SK-N-SH (cell line): ENCODE measurements at regions not wholly inside any gene's neighbourhood (a gene's known extent, or its start where the extent isn't known, plus 50 kb on each side); places are given as distances from the start of the nearest gene placed in this dataset.

Experiments used
- CTCF ChIA-PET: fragments of 300-600, 350-600 bp; formaldehyde crosslinking; extraction: SDS; loops from one replicate; lab custom pipeline; 2021; lab: Yijun Ruan, JAX
- POLR2A ChIA-PET: fragments of 350-600 bp; sonication (Branson Sonifier 250); formaldehyde crosslinking; extraction: SDS; loops from one replicate; lab custom pipeline; 2020; ENCODE audit warnings: antibody characterized with exemption, inconsistent platforms; lab: Yijun Ruan, JAX
- DNase-seq: peaks from one replicate; pipeline ENCODE4 v3.0.0; 2012
- H2AFZ ChIP-seq: fragments of 200-600 bp; sonication (generic); 2 replicates; pipeline ENCODE4 v1.8.1; 2016; ENCODE audit warnings: antibody characterized with exemption, mild to moderate bottlenecking, low read depth
- H3F3A ChIP-seq: fragments of 200-600 bp; sonication (generic); replicated peaks from 2 replicates; pipeline ENCODE3; 2016; ENCODE audit warnings: antibody characterized with exemption, mild to moderate bottlenecking; ENCODE audit not compliant: insufficient read depth
- H3K27ac ChIP-seq, 2 experiments: fragments of 200-500 bp in 1 of 2; fragments of 200-600 bp in 1 of 2; sonication (Bioruptor generic) in 1 of 2; sonication (generic), shearing (Covaris generic) in 1 of 2; 2 replicates each; pipeline versions ENCODE4 v1.5.1 to v1.6.1; 2014 to 2016; ENCODE audit warnings: low read depth in 2 of 2, inconsistent platforms in 1 of 2, low read length in 1 of 2, mild to moderate bottlenecking in 1 of 2, mixed read lengths in 1 of 2
- H3K27me3 ChIP-seq: fragments of 200-600 bp; sonication (generic), shearing (Covaris generic); 2 replicates; pipeline ENCODE4 v1.6.1; 2016; ENCODE audit warnings: mixed run types; ENCODE audit not compliant: insufficient read depth
- H3K36me3 ChIP-seq, 2 experiments: fragments of 200-500 bp in 1 of 2; fragments of 200-600 bp in 1 of 2; sonication (Bioruptor generic) in 1 of 2; sonication (generic) in 1 of 2; replicated peaks in 1 of 2; 2 replicates each; pipeline versions ENCODE3 to v1.5.1; 2014 to 2016; ENCODE audit warnings: low read length in 1 of 2, mild to moderate bottlenecking in 1 of 2; ENCODE audit not compliant: insufficient read depth in 2 of 2, control insufficient read depth in 1 of 2
- H3K4me1 ChIP-seq, 2 experiments: fragments of 200-500 bp in 1 of 2; fragments of 200-600 bp in 1 of 2; sonication (Bioruptor generic) in 1 of 2; sonication (generic), shearing (Covaris generic) in 1 of 2; 2 replicates each; pipeline versions ENCODE4 v1.5.1 to v1.6.1; 2014 to 2016; ENCODE audit warnings: low read depth in 1 of 2, low read length in 1 of 2, mixed run types in 1 of 2; ENCODE audit not compliant: insufficient read depth in 2 of 2, control insufficient read depth in 1 of 2
- H3K4me2 ChIP-seq: fragments of 200-600 bp; sonication (generic), shearing (Covaris generic); 2 replicates; pipeline ENCODE4 v1.6.1; 2017; ENCODE audit warnings: mixed run types
- H3K4me3 ChIP-seq, 2 experiments: fragments of 200-500 bp in 1 of 2; fragments of 200-600 bp in 1 of 2; sonication (Bioruptor generic) in 1 of 2; sonication (generic), shearing (Covaris generic) in 1 of 2; 2 replicates each; pipeline versions ENCODE4 v1.5.1 to v1.8.1; 2014 to 2016; ENCODE audit warnings: low read depth in 2 of 2, inconsistent platforms in 1 of 2, low read length in 1 of 2, mild to moderate bottlenecking in 1 of 2, mixed read lengths in 1 of 2, moderate library complexity in 1 of 2
- H3K79me2 ChIP-seq: fragments of 200-600 bp; sonication (generic); 2 replicates; pipeline ENCODE4 v1.8.1; 2017; ENCODE audit warnings: mild to moderate bottlenecking; ENCODE audit not compliant: insufficient read depth
- H3K9ac ChIP-seq: fragments of 200-600 bp; sonication (generic); 2 replicates; pipeline ENCODE4 v1.6.1; 2017; ENCODE audit warnings: mixed run types
- H3K9me2 ChIP-seq: fragments of 200-600 bp; sonication (generic); 2 replicates; pipeline ENCODE4 v1.6.1; 2017; ENCODE audit warnings: mixed run types
- H3K9me3 ChIP-seq: fragments of 200-600 bp; sonication (generic); 2 replicates; pipeline ENCODE4 v1.6.1; 2017; ENCODE audit warnings: mixed run types, mild to moderate bottlenecking, moderate library complexity
- H4K20me1 ChIP-seq: fragments of 200-600 bp; sonication (generic); 2 replicates; pipeline ENCODE4 v1.6.1; 2017; ENCODE audit warnings: mild to moderate bottlenecking, mixed run types; ENCODE audit not compliant: insufficient read depth
- CHD2 ChIP-seq: fragments of 150-350 bp; IDR thresholded peaks from 2 replicates; pipeline ENCODE4 v1.6.1; 2018; ENCODE audit warnings: low read length; ENCODE audit not compliant: partially characterized antibody
- ELF1 ChIP-seq: IDR thresholded peaks from 2 replicates; pipeline ENCODE4 v1.4.0; 2012
- EP300 ChIP-seq, 2 experiments: IDR thresholded peaks; 2 replicates each; pipeline versions ENCODE4 v1.4.0 to v1.6.1; 2012; ENCODE audit warnings: borderline replicate concordance in 1 of 2, low read depth in 1 of 2, low read length in 1 of 2
- EZH2phosphoT487 ChIP-seq: fragments of 200-600 bp; sonication (generic); IDR thresholded peaks from 2 replicates; pipeline ENCODE4 v1.6.1; 2017; ENCODE audit warnings: low read depth, mixed run types, mild to moderate bottlenecking, antibody characterized with exemption, moderate library complexity, borderline replicate concordance
- FOSL2 ChIP-seq: IDR thresholded peaks from 2 replicates; pipeline ENCODE4 v1.4.0; 2012; ENCODE audit warnings: low read depth, mild to moderate bottlenecking, moderate library complexity, borderline replicate concordance
- FOXM1 ChIP-seq: IDR thresholded peaks from 2 replicates; pipeline ENCODE4 v1.4.0; 2012; ENCODE audit warnings: low read depth, mild to moderate bottlenecking
- GABPA ChIP-seq: IDR thresholded peaks from 2 replicates; pipeline ENCODE4 v1.4.0; 2012; ENCODE audit warnings: low read depth, mild to moderate bottlenecking
- NFIC ChIP-seq: IDR thresholded peaks from 2 replicates; pipeline ENCODE4 v1.4.0; 2012; ENCODE audit warnings: borderline replicate concordance
- RAD21 ChIP-seq: IDR thresholded peaks from 2 replicates; pipeline ENCODE4 v1.6.1; 2012; ENCODE audit warnings: mild to moderate bottlenecking, low read length
- RFX5 ChIP-seq: IDR thresholded peaks from 2 replicates; pipeline ENCODE4 v1.6.1; 2012; ENCODE audit warnings: mild to moderate bottlenecking, improper control_type of control experiment, low read length
- SIN3A ChIP-seq: IDR thresholded peaks from 2 replicates; pipeline ENCODE4 v1.6.1; 2012; ENCODE audit warnings: low read depth, mild to moderate bottlenecking, low read length, moderate library complexity, borderline replicate concordance
- YY1 ChIP-seq: IDR thresholded peaks from 2 replicates; pipeline ENCODE4 v1.4.0; 2012; ENCODE audit warnings: low read depth, mild to moderate bottlenecking
- WGBS: methylation state at CpG from one replicate; pipeline ENCODE4 v1.1.6; 2017; ENCODE audit warnings: low lambda C conversion rate; 5-methylcytosine and 5-hydroxymethylcytosine counted together
- TF ChIP-seq, protein P1 (sequence below): fragments of 150-350 bp; IDR thresholded peaks from 2 replicates; pipeline ENCODE4 v1.6.1; 2016; ENCODE audit warnings: mild to moderate bottlenecking, low read depth, low read length
- TF ChIP-seq, protein P2 (sequence below): IDR thresholded peaks from 2 replicates; pipeline ENCODE4 v1.4.0; 2012; ENCODE audit warnings: low read depth
- TF ChIP-seq, protein P3 (sequence below): IDR thresholded peaks from 2 replicates; pipeline ENCODE4 v1.4.0; 2012; ENCODE audit warnings: low read depth, borderline replicate concordance
- TF ChIP-seq, protein P4 (sequence below): IDR thresholded peaks from 2 replicates; pipeline ENCODE4; 2012
- TF ChIP-seq, protein P5 (sequence below): IDR thresholded peaks from 2 replicates; pipeline ENCODE4 v1.6.1; 2012; ENCODE audit warnings: mild to moderate bottlenecking, low read depth, low read length, moderate library complexity

DNA sequence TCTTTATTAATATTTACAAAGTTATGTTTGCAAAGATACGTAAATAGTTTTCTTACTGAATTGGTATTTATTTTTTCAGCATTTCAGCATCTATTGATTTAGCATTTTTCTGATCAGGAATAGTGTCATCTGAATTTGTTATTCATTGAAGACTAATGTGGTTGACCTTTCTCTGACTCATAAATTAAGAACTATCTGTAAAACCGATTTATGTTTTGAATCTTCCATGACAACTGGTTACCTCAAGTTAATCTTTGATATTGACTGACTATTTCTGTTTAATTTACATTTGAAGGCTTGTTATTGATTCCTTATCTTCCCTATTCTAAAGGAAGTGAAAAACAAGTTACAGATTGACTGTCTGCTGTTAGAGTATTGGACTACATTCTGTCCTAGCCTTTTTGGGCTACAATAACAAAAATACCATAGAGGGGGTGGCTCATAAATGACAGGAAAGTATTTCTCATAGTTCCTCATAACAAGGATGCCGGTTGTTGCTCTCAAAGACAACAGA is 1131.4 kb downstream of the PLA2G4A start (continued):
- TF ChIP-seq, protein P1, sequence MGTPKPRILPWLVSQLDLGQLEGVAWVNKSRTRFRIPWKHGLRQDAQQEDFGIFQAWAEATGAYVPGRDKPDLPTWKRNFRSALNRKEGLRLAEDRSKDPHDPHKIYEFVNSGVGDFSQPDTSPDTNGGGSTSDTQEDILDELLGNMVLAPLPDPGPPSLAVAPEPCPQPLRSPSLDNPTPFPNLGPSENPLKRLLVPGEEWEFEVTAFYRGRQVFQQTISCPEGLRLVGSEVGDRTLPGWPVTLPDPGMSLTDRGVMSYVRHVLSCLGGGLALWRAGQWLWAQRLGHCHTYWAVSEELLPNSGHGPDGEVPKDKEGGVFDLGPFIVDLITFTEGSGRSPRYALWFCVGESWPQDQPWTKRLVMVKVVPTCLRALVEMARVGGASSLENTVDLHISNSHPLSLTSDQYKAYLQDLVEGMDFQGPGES = no peak
- TF ChIP-seq EZH2phosphoT487 (no peak), ELF1 (no peak), SIN3A (no peak)

DNA sequence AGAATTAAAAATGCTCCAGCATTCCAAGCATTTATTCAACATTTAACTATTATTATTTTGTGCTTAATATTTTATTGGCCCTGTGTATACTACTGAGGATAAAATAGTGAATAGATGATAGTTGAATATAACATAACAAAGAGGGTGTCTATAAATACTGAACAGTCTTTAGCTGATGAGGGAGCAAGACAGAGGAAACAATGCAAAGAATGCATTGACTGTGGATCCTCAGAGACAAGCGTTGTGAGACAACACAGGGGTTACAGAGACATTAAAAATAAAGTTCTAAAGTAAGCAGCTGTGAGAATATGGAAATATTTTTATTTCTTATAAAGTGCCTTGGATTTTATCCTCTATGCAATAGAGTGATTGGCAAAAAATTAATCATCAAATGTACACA is 1133.1 kb downstream of the PLA2G4A start:
- WGBS = 59% methylated on average over 1 of the region's 1 CpG
- H3K9me3 ChIP-seq = no peaks in the 10 kb centered on the region
- POLR2A ChIA-PET = no interaction called here
- DNase-seq = no peak
- no peak overlapping the region for H3K9ac ChIP-seq
- no peaks in the 10 kb centered on the region for H3K9me2 ChIP-seq
- no peak overlapping the region for H3K4me2 ChIP-seq
- TF ChIP-seq, protein P2, sequence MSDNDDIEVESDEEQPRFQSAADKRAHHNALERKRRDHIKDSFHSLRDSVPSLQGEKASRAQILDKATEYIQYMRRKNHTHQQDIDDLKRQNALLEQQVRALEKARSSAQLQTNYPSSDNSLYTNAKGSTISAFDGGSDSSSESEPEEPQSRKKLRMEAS = no peak
- TF ChIP-seq GABPA = no peak
- TF ChIP-seq, protein P1 = no peak
- TF ChIP-seq, protein P3, sequence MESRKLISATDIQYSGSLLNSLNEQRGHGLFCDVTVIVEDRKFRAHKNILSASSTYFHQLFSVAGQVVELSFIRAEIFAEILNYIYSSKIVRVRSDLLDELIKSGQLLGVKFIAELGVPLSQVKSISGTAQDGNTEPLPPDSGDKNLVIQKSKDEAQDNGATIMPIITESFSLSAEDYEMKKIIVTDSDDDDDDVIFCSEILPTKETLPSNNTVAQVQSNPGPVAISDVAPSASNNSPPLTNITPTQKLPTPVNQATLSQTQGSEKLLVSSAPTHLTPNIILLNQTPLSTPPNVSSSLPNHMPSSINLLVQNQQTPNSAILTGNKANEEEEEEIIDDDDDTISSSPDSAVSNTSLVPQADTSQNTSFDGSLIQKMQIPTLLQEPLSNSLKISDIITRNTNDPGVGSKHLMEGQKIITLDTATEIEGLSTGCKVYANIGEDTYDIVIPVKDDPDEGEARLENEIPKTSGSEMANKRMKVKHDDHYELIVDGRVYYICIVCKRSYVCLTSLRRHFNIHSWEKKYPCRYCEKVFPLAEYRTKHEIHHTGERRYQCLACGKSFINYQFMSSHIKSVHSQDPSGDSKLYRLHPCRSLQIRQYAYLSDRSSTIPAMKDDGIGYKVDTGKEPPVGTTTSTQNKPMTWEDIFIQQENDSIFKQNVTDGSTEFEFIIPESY = no peak
- no peak for TF ChIP-seq RFX5
- TF ChIP-seq RAD21 = no peak
- no peak for TF ChIP-seq FOXM1
- TF ChIP-seq, protein P4, sequence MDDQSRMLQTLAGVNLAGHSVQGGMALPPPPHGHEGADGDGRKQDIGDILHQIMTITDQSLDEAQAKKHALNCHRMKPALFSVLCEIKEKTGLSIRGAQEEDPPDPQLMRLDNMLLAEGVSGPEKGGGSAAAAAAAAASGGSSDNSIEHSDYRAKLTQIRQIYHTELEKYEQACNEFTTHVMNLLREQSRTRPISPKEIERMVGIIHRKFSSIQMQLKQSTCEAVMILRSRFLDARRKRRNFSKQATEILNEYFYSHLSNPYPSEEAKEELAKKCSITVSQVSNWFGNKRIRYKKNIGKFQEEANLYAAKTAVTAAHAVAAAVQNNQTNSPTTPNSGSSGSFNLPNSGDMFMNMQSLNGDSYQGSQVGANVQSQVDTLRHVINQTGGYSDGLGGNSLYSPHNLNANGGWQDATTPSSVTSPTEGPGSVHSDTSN = no peak
- TF ChIP-seq, protein P5, sequence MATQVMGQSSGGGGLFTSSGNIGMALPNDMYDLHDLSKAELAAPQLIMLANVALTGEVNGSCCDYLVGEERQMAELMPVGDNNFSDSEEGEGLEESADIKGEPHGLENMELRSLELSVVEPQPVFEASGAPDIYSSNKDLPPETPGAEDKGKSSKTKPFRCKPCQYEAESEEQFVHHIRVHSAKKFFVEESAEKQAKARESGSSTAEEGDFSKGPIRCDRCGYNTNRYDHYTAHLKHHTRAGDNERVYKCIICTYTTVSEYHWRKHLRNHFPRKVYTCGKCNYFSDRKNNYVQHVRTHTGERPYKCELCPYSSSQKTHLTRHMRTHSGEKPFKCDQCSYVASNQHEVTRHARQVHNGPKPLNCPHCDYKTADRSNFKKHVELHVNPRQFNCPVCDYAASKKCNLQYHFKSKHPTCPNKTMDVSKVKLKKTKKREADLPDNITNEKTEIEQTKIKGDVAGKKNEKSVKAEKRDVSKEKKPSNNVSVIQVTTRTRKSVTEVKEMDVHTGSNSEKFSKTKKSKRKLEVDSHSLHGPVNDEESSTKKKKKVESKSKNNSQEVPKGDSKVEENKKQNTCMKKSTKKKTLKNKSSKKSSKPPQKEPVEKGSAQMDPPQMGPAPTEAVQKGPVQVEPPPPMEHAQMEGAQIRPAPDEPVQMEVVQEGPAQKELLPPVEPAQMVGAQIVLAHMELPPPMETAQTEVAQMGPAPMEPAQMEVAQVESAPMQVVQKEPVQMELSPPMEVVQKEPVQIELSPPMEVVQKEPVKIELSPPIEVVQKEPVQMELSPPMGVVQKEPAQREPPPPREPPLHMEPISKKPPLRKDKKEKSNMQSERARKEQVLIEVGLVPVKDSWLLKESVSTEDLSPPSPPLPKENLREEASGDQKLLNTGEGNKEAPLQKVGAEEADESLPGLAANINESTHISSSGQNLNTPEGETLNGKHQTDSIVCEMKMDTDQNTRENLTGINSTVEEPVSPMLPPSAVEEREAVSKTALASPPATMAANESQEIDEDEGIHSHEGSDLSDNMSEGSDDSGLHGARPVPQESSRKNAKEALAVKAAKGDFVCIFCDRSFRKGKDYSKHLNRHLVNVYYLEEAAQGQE = no peak
- TF ChIP-seq EZH2phosphoT487 = no peak
- no peak for TF ChIP-seq NFIC
- no peak for TF ChIP-seq YY1
- TF ChIP-seq FOSL2 = no peak
- TF ChIP-seq CHD2 = no peak
- TF ChIP-seq EP300 (IDR thresholded peaks at IDR 0.05; ENCODE audit: borderline replicate concordance in 1 of 2, low read depth in 1 of 2, low read length in 1 of 2) = no peak
- TF ChIP-seq, all 33 proteins: peak for 0
- H2AFZ ChIP-seq = no peak overlapping the region
- no peaks in the 10 kb centered on the region for H3K27me3 ChIP-seq
- no peaks in the 10 kb centered on the region for H4K20me1 ChIP-seq
- H3F3A ChIP-seq = no peaks in the 10 kb centered on the region
- no peak overlapping the region for H3K4me3 ChIP-seq
- H3K27ac ChIP-seq = no peak overlapping the region
- no peaks in the 10 kb centered on the region; a peak in 1 of 4 replicates for H3K4me1 ChIP-seq
- H3K36me3 ChIP-seq = no peaks in the 10 kb centered on the region
- no peaks in the 10 kb centered on the region for H3K79me2 ChIP-seq
- CTCF ChIA-PET = interaction anchor here (0.7 kb wide), 1 partner anchor 92 kb away, joined by 3 read pairs; no protein-coding TSS in a partner anchor
